H1 (cell line): ENCODE measurements at regions not wholly inside any gene's neighbourhood (a gene's known extent, or its start where the extent isn't known, plus 50 kb on each side); places are given as distances from the start of the nearest gene placed in this dataset.

ENCODE experiments used
- CBX8 ChIP-seq: fragments of 300-800, 300-1000 bp; sonication (generic); IDR thresholded peaks from 2 replicates; pipeline ENCODE4 v1.7.1; 2016; ENCODE audit warnings: low read depth, low read length, borderline replicate concordance
- CEBPB ChIP-seq: IDR thresholded peaks from 2 replicates; pipeline ENCODE4 v1.6.1; 2012; ENCODE audit warnings: low read depth, low read length
- SIRT6 ChIP-seq: IDR thresholded peaks from one replicate; pipeline ENCODE4 v1.7.1; 2012; ENCODE audit warnings: low read length, inconsistent platforms

DNA sequence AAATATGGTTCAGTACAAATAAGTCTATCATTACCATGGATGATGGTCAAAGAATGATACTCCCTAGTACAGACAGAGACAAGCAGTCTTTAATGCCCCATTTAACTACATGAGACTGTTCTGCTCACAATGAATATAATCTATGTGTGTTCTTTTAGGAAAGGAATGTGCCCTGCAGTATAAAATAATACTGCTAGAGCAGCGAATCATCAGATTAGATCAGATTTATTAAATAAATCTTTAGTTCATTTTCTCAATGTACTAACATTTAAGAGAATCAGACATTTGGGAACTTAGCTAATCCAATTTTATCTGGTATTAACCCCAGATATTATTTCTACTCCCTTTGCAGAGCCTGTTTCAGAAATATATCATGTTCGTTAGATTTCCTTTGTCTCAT lies 272.0 kb upstream of the GCFC2 start (continued):
- TF ChIP-seq CEBPB = no peak
- no peak for TF ChIP-seq CBX8
- no peak for TF ChIP-seq SIRT6
